Esophagus muscularis mucosa (tissue), 4 donors: ENCODE measurements at regions not wholly inside any gene's neighbourhood (a gene's known extent, or its start where the extent isn't known, plus 50 kb on each side); places are given as distances from the start of the nearest gene placed in this dataset.

ENCODE experiments used
- CTCF ChIP-seq, 3 experiments: fragments of 200-600 bp in 2 of 3; fragments of 450-650 bp in 1 of 3; sonication (generic) in 2 of 3; IDR thresholded peaks; one replicate each; pipeline ENCODE4 v1.5.1; 2017 to 2019; ENCODE audit warnings: antibody characterized with exemption in 3 of 3, mild to moderate bottlenecking in 2 of 3, moderate library complexity in 1 of 3
- EP300 ChIP-seq: sonication (generic); formaldehyde crosslinking; IDR thresholded peaks from one replicate; pipeline ENCODE4 v1.6.1; 2017; ENCODE audit warnings: antibody characterized with exemption
- POLR2A ChIP-seq: fragments of 450-650 bp; IDR thresholded peaks from one replicate; pipeline ENCODE4 v1.6.1; 2017; ENCODE audit warnings: antibody characterized with exemption, moderate library complexity, mild to moderate bottlenecking, low read depth
- POLR2AphosphoS5 ChIP-seq, 2 donors: sonication (generic); formaldehyde crosslinking; IDR thresholded peaks; one replicate each; pipeline ENCODE4 v1.6.1; 2017; ENCODE audit warnings: antibody characterized with exemption in 2 of 2

GRCh38 chr2:869357-869871 is 81.2 kb upstream of the SNTG2 start:
- no peak for TF ChIP-seq CTCF (IDR thresholded peaks at IDR 0.05)
- TF ChIP-seq POLR2A: no peak
- TF ChIP-seq POLR2AphosphoS5 (IDR thresholded peaks at IDR 0.05): no peak
- TF ChIP-seq EP300: no peak
